NB4 (cell line): ENCODE measurements at regions not wholly inside any gene's neighbourhood (a gene's known extent, or its start where the extent isn't known, plus 50 kb on each side); places are given as distances from the start of the nearest gene placed in this dataset.

Experiments
- CTCF ChIP-seq: IDR thresholded peaks from one replicate; pipeline ENCODE4 v1.5.1; 2012; ENCODE audit warnings: low read depth, low read length
- MAX ChIP-seq: IDR thresholded peaks from 2 replicates; pipeline ENCODE4 v1.6.1; 2011; ENCODE audit warnings: low read depth, low read length
- MYC ChIP-seq: IDR thresholded peaks from 2 replicates; pipeline ENCODE4 v1.6.1; 2011; ENCODE audit warnings: low read depth, low read length
- POLR2A ChIP-seq: IDR thresholded peaks from 2 replicates; pipeline ENCODE4 v1.6.1; 2011; ENCODE audit warnings: mild to moderate bottlenecking; ENCODE audit not compliant: insufficient read length; ENCODE audit errors: extremely low read depth

- TF ChIP-seq CTCF (no peak), POLR2A (no peak), MYC (no peak), MAX (no peak)
Measured at GRCh38 chr6:76772951-76773350, 690.3 kb downstream of the HTR1B start.
